GM12878 (cell line): ENCODE measurements at regions not wholly inside any gene's neighbourhood (a gene's known extent, or its start where the extent isn't known, plus 50 kb on each side); places are given as distances from the start of the nearest gene placed in this dataset.

Experiments
- ATAC-seq: fragments of 200-7000 bp; cut with Tn5 transposase; 3 replicates; pipeline ENCODE4 v1.9.1; 2020; ENCODE audit warnings: mild to moderate bottlenecking, moderate library complexity
- BruUV-seq: library from RNA; stranded (reverse); fragments of 400-500 nt; replicated peaks from 2 replicates; lab custom pipeline; 2021; lab: Mats Ljungman, UMichigan
- CTCF ChIA-PET: fragments of 300-600 bp; sonication (Branson Sonifier 250); formaldehyde crosslinking; extraction: SDS; loops from one replicate; lab custom pipeline; 2021; ENCODE audit warnings: inconsistent platforms; lab: Yijun Ruan, JAX
- POLR2A ChIA-PET: fragments of 350-600 bp; formaldehyde crosslinking; extraction: SDS; loops from one replicate; lab custom pipeline; 2021; ENCODE audit warnings: inconsistent platforms; lab: Charles Lee
- RAD21 ChIA-PET: fragments of 300-600 bp; sonication (Branson Sonifier 250); formaldehyde crosslinking; loops from one replicate; lab custom pipeline; 2023; ENCODE audit warnings: antibody characterized with exemption; ENCODE audit not compliant: unreplicated experiment; lab: Charles Lee
- SMC1A ChIA-PET: fragments of 300-600 bp; sonication (Branson Sonifier 250); formaldehyde crosslinking; loops from one replicate; lab custom pipeline; 2023; ENCODE audit not compliant: unreplicated experiment, uncharacterized antibody; lab: Charles Lee
- DNase-seq: peaks from one replicate; pipeline ENCODE4 v3.0.0-alpha.2; 2011; ENCODE audit warnings: low read depth, low spot score
- FAIRE-seq: peaks from 3 replicates; lab custom pipeline; 2011; peaks lifted over from hg19 to GRCh38; lab: Jason Lieb, UNC
- H2AFZ ChIP-seq: 2 replicates; pipeline ENCODE4 v1.6.0; 2011; ENCODE audit warnings: low read depth, low read length, control low read depth; ENCODE audit not compliant: control insufficient read depth
- H3K27ac ChIP-seq: 2 replicates; pipeline ENCODE4 v1.5.1; 2011; ENCODE audit warnings: control low read depth; ENCODE audit not compliant: control insufficient read depth, insufficient read depth
- H3K27me3 ChIP-seq, 2 experiments: replicated peaks in 1 of 2; 2 replicates each; pipeline versions ENCODE4 v1.6.0 to v1.6.1; 2011; ENCODE audit warnings: low read length in 1 of 2; ENCODE audit not compliant: control insufficient read depth in 2 of 2, insufficient read depth in 2 of 2
- H3K36me3 ChIP-seq, 2 experiments: 2 replicates each; pipeline ENCODE4 v1.5.1; 2011; ENCODE audit warnings: low read length in 1 of 2; ENCODE audit not compliant: control insufficient read depth in 2 of 2, insufficient read depth in 2 of 2
- H3K4me1 ChIP-seq: 2 replicates; pipeline ENCODE4 v1.6.1; 2011; ENCODE audit warnings: mild to moderate bottlenecking, low read length, moderate library complexity, mixed read lengths; ENCODE audit not compliant: control insufficient read depth, insufficient read depth
- H3K4me2 ChIP-seq: 2 replicates; pipeline ENCODE4 v1.6.0; 2011; ENCODE audit warnings: control low read depth; ENCODE audit not compliant: control insufficient read depth, insufficient read depth
- H3K4me3 ChIP-seq: fragments of 200-600 bp; sonication (generic); 2 replicates; pipeline ENCODE4 v1.5.1; 2016
- H3K79me2 ChIP-seq: 2 replicates; pipeline ENCODE4 v1.6.0; 2011; ENCODE audit warnings: low read length; ENCODE audit not compliant: control insufficient read depth, insufficient read depth
- H3K9ac ChIP-seq: 2 replicates; pipeline ENCODE4 v1.8.0; 2011; ENCODE audit warnings: low read length, control low read depth, mixed read lengths; ENCODE audit not compliant: control insufficient read depth, insufficient read depth
- H3K9me3 ChIP-seq: replicated peaks from 3 replicates; pipeline ENCODE4 v1.5.1; 2011; ENCODE audit warnings: mild to moderate bottlenecking, low read length; ENCODE audit not compliant: control insufficient read depth, insufficient read depth
- H4K20me1 ChIP-seq: 2 replicates; pipeline ENCODE4 v1.6.0; 2011; ENCODE audit not compliant: control insufficient read depth, insufficient read depth
- BMI1 ChIP-seq: fragments of 450-650 bp; IDR thresholded peaks from 2 replicates; pipeline ENCODE4 v1.6.1; 2016; ENCODE audit warnings: mild to moderate bottlenecking, moderate library complexity, borderline replicate concordance
- IKZF1 ChIP-seq: fragments of 450-650 bp; conservative IDR thresholded peaks from 2 replicates; pipeline ENCODE4 v1.6.1; 2017; ENCODE audit warnings: antibody characterized with exemption, mild to moderate bottlenecking
- KDM1A ChIP-seq: fragments of 200-600 bp; sonication (generic); IDR thresholded peaks from 2 replicates; pipeline ENCODE4 v1.6.1; 2016; ENCODE audit warnings: borderline replicate concordance
- SMC3 ChIP-seq: IDR thresholded peaks from 2 replicates; pipeline ENCODE4 v1.6.1; 2011; ENCODE audit warnings: low read length, improper control_type of control experiment, borderline replicate concordance
- ZBTB33 ChIP-seq: fragments of 450-650 bp; IDR thresholded peaks from 2 replicates; pipeline ENCODE4 v1.6.1; 2017; ENCODE audit warnings: mild to moderate bottlenecking
- ZNF217 ChIP-seq: fragments of 450-650 bp; IDR thresholded peaks from 2 replicates; pipeline ENCODE4 v1.6.1; 2017; ENCODE audit warnings: antibody characterized with exemption, mild to moderate bottlenecking
- ZNF622 ChIP-seq: fragments of 450-650 bp; IDR thresholded peaks from 2 replicates; pipeline ENCODE4 v1.6.1; 2017; ENCODE audit warnings: mild to moderate bottlenecking, inconsistent platforms
- WGBS: methylation state at CpG from one replicate; pipeline ENCODE4 v1.1.6; 2016; ENCODE audit warnings: low lambda C conversion rate; ENCODE audit not compliant: insufficient replicate concordance, insufficient coverage; ENCODE audit errors: missing lambda C conversion rate; 5-methylcytosine and 5-hydroxymethylcytosine counted together
- in situ Hi-C: fragments of 300-500 bp; cut with MboI; formaldehyde crosslinking; loops from 9 replicates; pipeline ENCODE4 v1.14.3; 2018; ENCODE audit warnings: mixed read lengths
- intact Hi-C: fragments of 100-400 bp; cut with micrococcal nuclease; formaldehyde crosslinking; loops from one replicate; pipeline ENCODE4 v1.14.2; 2022; ENCODE audit not compliant: unreplicated experiment
- TF ChIP-seq, protein P1 (sequence below): fragments of 450-650 bp; formaldehyde crosslinking; IDR thresholded peaks from 2 replicates; pipeline ENCODE4 v1.4.0; 2020; ENCODE audit warnings: mild to moderate bottlenecking, moderate library complexity
- TF ChIP-seq, protein P2 (sequence below): fragments of 450-650 bp; IDR thresholded peaks from 2 replicates; pipeline ENCODE4 v1.6.1; 2017; ENCODE audit warnings: low read depth, mild to moderate bottlenecking, moderate library complexity
- TF ChIP-seq, protein P3 (sequence below): IDR thresholded peaks from 2 replicates; pipeline ENCODE4 v1.6.1; 2012; ENCODE audit warnings: mild to moderate bottlenecking, low read depth, low read length
- TF ChIP-seq, protein P4 (sequence below): fragments of 450-650 bp; IDR thresholded peaks from 2 replicates; pipeline ENCODE4 v1.6.1; 2014; ENCODE audit warnings: mild to moderate bottlenecking

DNA sequence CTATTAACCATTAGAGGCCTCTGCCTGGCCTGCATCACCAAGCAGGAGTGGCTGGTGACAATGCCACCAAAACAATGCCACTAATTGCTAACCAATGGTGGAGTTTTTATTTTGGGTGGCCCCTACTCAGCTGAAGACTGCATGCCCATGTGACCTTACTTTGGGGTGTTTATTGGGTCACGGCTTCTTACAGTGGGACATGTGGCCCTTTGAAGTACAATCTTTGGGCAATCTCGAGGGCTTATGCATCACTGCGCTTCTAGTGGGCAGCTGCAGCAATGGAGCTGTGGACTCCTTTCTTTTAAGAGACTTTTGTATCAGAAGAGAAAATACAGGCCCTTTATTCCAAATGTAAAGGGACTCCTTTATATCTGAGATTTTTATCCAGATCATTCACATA lies 85.7 kb downstream of the IGLL5 start (continued):
- TF ChIP-seq, protein P1, sequence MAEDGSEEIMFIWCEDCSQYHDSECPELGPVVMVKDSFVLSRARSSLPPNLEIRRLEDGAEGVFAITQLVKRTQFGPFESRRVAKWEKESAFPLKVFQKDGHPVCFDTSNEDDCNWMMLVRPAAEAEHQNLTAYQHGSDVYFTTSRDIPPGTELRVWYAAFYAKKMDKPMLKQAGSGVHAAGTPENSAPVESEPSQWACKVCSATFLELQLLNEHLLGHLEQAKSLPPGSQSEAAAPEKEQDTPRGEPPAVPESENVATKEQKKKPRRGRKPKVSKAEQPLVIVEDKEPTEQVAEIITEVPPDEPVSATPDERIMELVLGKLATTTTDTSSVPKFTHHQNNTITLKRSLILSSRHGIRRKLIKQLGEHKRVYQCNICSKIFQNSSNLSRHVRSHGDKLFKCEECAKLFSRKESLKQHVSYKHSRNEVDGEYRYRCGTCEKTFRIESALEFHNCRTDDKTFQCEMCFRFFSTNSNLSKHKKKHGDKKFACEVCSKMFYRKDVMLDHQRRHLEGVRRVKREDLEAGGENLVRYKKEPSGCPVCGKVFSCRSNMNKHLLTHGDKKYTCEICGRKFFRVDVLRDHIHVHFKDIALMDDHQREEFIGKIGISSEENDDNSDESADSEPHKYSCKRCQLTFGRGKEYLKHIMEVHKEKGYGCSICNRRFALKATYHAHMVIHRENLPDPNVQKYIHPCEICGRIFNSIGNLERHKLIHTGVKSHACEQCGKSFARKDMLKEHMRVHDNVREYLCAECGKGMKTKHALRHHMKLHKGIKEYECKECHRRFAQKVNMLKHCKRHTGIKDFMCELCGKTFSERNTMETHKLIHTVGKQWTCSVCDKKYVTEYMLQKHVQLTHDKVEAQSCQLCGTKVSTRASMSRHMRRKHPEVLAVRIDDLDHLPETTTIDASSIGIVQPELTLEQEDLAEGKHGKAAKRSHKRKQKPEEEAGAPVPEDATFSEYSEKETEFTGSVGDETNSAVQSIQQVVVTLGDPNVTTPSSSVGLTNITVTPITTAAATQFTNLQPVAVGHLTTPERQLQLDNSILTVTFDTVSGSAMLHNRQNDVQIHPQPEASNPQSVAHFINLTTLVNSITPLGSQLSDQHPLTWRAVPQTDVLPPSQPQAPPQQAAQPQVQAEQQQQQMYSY (CRISPR knock-in tag) = no peak
- TF ChIP-seq IKZF1 (no peak), BMI1 (no peak), SMC3 (no peak)

- 9% methylated on average over 3 of the region's 3 CpGs for WGBS
- ChIA-PET RAD21 (interaction anchor here (1.1 to 1.9 kb wide), 3 partner anchors 14 to 1036 kb away, joined by 3 to 10 read pairs (median 3); no protein-coding TSS in a partner anchor), SMC1A (interaction anchor here (0.7 to 4.3 kb wide), 6 partner anchors 9 to 154 kb away, joined by 3 to 34 read pairs (median 3); no protein-coding TSS in a partner anchor), CTCF (interaction anchor here (0.7 to 8.1 kb wide), 4 partner anchors 15 to 317 kb away, joined by 3 to 78 read pairs (median 4); no protein-coding TSS in a partner anchor), POLR2A (no interaction called here)
- no peak overlapping the region for H3K9ac ChIP-seq
- DNase-seq (no peak), FAIRE-seq (no peak), ATAC-seq (no peak)
- H3K27me3 ChIP-seq = no peaks in the 10 kb centered on the region; a peak in 1 of 4 replicates
- intact Hi-C loops = no loop called here
- no peaks in the 10 kb centered on the region for H3K9me3 ChIP-seq
- H3K79me2 ChIP-seq = no peaks in the 10 kb centered on the region
- H3K36me3 ChIP-seq = no peaks in the 10 kb centered on the region
- in situ Hi-C loops = no loop called here
- H3K4me3 ChIP-seq = no peak overlapping the region
- no TSS peak for BruUV-seq
- H3K27ac ChIP-seq = no peak overlapping the region
- H2AFZ ChIP-seq = no peak overlapping the region
- H3K4me2 ChIP-seq = no peak overlapping the region
- H4K20me1 ChIP-seq = no peaks in the 10 kb centered on the region
- H3K4me1 ChIP-seq = no peaks in the 10 kb centered on the region
- TF ChIP-seq ZNF217 (no peak), ZNF622 (no peak), KDM1A (no peak), ZBTB33 (no peak)
- TF ChIP-seq, protein P2, sequence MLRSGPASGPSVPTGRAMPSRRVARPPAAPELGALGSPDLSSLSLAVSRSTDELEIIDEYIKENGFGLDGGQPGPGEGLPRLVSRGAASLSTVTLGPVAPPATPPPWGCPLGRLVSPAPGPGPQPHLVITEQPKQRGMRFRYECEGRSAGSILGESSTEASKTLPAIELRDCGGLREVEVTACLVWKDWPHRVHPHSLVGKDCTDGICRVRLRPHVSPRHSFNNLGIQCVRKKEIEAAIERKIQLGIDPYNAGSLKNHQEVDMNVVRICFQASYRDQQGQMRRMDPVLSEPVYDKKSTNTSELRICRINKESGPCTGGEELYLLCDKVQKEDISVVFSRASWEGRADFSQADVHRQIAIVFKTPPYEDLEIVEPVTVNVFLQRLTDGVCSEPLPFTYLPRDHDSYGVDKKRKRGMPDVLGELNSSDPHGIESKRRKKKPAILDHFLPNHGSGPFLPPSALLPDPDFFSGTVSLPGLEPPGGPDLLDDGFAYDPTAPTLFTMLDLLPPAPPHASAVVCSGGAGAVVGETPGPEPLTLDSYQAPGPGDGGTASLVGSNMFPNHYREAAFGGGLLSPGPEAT = no peak
- TF ChIP-seq, protein P3, sequence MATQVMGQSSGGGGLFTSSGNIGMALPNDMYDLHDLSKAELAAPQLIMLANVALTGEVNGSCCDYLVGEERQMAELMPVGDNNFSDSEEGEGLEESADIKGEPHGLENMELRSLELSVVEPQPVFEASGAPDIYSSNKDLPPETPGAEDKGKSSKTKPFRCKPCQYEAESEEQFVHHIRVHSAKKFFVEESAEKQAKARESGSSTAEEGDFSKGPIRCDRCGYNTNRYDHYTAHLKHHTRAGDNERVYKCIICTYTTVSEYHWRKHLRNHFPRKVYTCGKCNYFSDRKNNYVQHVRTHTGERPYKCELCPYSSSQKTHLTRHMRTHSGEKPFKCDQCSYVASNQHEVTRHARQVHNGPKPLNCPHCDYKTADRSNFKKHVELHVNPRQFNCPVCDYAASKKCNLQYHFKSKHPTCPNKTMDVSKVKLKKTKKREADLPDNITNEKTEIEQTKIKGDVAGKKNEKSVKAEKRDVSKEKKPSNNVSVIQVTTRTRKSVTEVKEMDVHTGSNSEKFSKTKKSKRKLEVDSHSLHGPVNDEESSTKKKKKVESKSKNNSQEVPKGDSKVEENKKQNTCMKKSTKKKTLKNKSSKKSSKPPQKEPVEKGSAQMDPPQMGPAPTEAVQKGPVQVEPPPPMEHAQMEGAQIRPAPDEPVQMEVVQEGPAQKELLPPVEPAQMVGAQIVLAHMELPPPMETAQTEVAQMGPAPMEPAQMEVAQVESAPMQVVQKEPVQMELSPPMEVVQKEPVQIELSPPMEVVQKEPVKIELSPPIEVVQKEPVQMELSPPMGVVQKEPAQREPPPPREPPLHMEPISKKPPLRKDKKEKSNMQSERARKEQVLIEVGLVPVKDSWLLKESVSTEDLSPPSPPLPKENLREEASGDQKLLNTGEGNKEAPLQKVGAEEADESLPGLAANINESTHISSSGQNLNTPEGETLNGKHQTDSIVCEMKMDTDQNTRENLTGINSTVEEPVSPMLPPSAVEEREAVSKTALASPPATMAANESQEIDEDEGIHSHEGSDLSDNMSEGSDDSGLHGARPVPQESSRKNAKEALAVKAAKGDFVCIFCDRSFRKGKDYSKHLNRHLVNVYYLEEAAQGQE = no peak
- TF ChIP-seq, protein P4, sequence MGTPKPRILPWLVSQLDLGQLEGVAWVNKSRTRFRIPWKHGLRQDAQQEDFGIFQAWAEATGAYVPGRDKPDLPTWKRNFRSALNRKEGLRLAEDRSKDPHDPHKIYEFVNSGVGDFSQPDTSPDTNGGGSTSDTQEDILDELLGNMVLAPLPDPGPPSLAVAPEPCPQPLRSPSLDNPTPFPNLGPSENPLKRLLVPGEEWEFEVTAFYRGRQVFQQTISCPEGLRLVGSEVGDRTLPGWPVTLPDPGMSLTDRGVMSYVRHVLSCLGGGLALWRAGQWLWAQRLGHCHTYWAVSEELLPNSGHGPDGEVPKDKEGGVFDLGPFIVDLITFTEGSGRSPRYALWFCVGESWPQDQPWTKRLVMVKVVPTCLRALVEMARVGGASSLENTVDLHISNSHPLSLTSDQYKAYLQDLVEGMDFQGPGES = no peak
Observed at GRCh38 chr22:22974156-22974555, 86.5 kb downstream of the IGLL5 start.
